PC-3 (cell line): ENCODE measurements at regions not wholly inside any gene's neighbourhood (a gene's known extent, or its start where the extent isn't known, plus 50 kb on each side); places are given as distances from the start of the nearest gene placed in this dataset.

ENCODE experiments used
- EZH2 ChIP-seq: fragments of 300-600 bp; sonication (generic); IDR thresholded peaks from one replicate; pipeline ENCODE4 v1.6.1; 2017; ENCODE audit warnings: antibody characterized with exemption, mild to moderate bottlenecking, low read length; ENCODE audit not compliant: unreplicated experiment
- TF ChIP-seq, protein P1 (sequence below): fragments of 300-600 bp; sonication (generic); conservative IDR thresholded peaks from 2 replicates; pipeline ENCODE4 v1.5.1; 2017; ENCODE audit warnings: antibody characterized with exemption, low read depth, mild to moderate bottlenecking, low read length

DNA sequence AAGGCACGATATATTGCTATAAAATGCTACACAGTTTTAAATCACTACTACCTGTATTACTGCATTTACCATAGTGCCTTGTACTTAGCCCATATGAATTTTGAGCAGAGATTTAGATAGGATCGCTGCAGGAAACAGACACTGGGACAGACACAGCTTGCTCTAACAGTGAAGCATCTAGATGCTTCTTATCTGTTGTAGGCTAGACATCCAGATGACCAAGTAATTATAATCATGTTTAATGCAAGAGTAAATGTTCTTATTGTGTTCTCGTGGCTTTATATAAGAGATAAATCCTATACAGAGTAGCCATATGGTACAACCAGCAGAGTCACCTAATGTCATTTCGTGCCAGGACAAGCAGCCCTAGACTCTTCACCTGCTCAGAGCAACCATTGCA lies 92.8 kb downstream of the ASCL1 start:
- TF ChIP-seq, protein P1, sequence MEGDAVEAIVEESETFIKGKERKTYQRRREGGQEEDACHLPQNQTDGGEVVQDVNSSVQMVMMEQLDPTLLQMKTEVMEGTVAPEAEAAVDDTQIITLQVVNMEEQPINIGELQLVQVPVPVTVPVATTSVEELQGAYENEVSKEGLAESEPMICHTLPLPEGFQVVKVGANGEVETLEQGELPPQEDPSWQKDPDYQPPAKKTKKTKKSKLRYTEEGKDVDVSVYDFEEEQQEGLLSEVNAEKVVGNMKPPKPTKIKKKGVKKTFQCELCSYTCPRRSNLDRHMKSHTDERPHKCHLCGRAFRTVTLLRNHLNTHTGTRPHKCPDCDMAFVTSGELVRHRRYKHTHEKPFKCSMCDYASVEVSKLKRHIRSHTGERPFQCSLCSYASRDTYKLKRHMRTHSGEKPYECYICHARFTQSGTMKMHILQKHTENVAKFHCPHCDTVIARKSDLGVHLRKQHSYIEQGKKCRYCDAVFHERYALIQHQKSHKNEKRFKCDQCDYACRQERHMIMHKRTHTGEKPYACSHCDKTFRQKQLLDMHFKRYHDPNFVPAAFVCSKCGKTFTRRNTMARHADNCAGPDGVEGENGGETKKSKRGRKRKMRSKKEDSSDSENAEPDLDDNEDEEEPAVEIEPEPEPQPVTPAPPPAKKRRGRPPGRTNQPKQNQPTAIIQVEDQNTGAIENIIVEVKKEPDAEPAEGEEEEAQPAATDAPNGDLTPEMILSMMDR: no peak
- TF ChIP-seq EZH2: no peak
